ENCODE measurements at regions not wholly inside any gene's neighbourhood (a gene's known extent, or its start where the extent isn't known, plus 50 kb on each side); places are given as distances from the start of the nearest gene placed in this dataset.

DNA sequence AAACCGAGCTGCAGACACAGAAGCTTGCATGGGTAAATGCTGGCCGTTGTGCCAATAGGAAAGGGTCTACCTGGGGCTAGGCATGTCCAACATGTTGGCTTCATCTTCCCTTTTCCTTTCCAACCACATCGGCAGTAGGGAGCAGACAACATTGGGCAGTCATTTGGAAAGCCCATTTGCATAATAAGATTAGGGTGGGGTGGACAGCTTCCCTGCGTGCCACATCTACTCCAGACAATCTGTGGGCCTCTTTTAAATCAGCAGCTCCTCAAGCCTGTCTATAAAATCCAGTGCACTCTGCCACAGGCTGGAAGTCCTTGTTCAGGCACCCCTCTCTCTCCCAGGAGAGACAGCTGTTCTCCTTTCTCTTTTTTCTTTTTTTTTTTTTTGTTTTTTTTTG is 203.6 kb upstream of the KYNU start:
- TF ChIP-seq POLR2A (IDR thresholded peaks at IDR 0.05) = no peak
- TF ChIP-seq, protein P1, sequence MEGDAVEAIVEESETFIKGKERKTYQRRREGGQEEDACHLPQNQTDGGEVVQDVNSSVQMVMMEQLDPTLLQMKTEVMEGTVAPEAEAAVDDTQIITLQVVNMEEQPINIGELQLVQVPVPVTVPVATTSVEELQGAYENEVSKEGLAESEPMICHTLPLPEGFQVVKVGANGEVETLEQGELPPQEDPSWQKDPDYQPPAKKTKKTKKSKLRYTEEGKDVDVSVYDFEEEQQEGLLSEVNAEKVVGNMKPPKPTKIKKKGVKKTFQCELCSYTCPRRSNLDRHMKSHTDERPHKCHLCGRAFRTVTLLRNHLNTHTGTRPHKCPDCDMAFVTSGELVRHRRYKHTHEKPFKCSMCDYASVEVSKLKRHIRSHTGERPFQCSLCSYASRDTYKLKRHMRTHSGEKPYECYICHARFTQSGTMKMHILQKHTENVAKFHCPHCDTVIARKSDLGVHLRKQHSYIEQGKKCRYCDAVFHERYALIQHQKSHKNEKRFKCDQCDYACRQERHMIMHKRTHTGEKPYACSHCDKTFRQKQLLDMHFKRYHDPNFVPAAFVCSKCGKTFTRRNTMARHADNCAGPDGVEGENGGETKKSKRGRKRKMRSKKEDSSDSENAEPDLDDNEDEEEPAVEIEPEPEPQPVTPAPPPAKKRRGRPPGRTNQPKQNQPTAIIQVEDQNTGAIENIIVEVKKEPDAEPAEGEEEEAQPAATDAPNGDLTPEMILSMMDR (IDR thresholded peaks at IDR 0.05) = no peak

Data from adrenal gland (tissue), 5 donors.